Lower leg skin (tissue), 3 donors: ENCODE measurements at regions not wholly inside any gene's neighbourhood (a gene's known extent, or its start where the extent isn't known, plus 50 kb on each side); places are given as distances from the start of the nearest gene placed in this dataset.

Source experiments
- CTCF ChIP-seq, 3 donors: fragments of 450-650 bp; IDR thresholded peaks; one replicate each; pipeline ENCODE4 v1.5.1; 2016; ENCODE audit warnings: antibody characterized with exemption in 3 of 3, mild to moderate bottlenecking in 3 of 3, moderate library complexity in 2 of 3
- POLR2A ChIP-seq, 2 donors: fragments of 450-650 bp; IDR thresholded peaks; one replicate each; pipeline ENCODE4 v1.6.1; 2016 to 2017; ENCODE audit warnings: antibody characterized with exemption in 2 of 2, mild to moderate bottlenecking in 1 of 2, moderate library complexity in 1 of 2

GRCh38 chrX:115378471-115378870 is 89.0 kb downstream of the LUZP4 start:
- TF ChIP-seq CTCF (IDR thresholded peaks at IDR 0.05) (no peak), POLR2A (IDR thresholded peaks at IDR 0.05) (no peak)
